ENCODE measurements at regions not wholly inside any gene's neighbourhood (a gene's known extent, or its start where the extent isn't known, plus 50 kb on each side); places are given as distances from the start of the nearest gene placed in this dataset.

- H3K9ac ChIP-seq (ENCODE audit: low read length): no peak overlapping the region
Measured at GRCh38 chrX:6678313-6678712, 143.4 kb upstream of the VCX3A start.

GRCh38 chrX:6674734-6675133 is 139.8 kb upstream of the VCX3A start:
- no peaks in the 10 kb centered on the region for H3K4me1 ChIP-seq (ENCODE audit: low read length)
- no peak overlapping the region for H3K4me3 ChIP-seq (ENCODE audit: low read length)
- no peak overlapping the region for H2AFZ ChIP-seq (ENCODE audit: low read depth, low read length)
- no peak for TF ChIP-seq EZH2phosphoT487 (IDR thresholded peaks at IDR 0.05; ENCODE audit: low read depth)
- no peak for TF ChIP-seq CTCF (IDR thresholded peaks at IDR 0.05; ENCODE audit: low read depth, low read length)
- H3K27me3 ChIP-seq (ENCODE audit: low read depth, low read length): no peaks in the 10 kb centered on the region
- no peak overlapping the region for H3K4me2 ChIP-seq (ENCODE audit: low read length)
- H3K9ac ChIP-seq (ENCODE audit: low read length): no peak overlapping the region
- no peaks in the 10 kb centered on the region for H4K20me1 ChIP-seq (ENCODE audit: insufficient read depth, low read length)
- no peaks in the 10 kb centered on the region for H3K36me3 ChIP-seq (replicated peaks; ENCODE audit: low read depth, low read length)
- no peaks in the 10 kb centered on the region for H3K9me3 ChIP-seq (ENCODE audit: insufficient read depth, low read length)
- H3K27ac ChIP-seq (ENCODE audit: low read length): no peak overlapping the region
- no peaks in the 10 kb centered on the region for H3K79me2 ChIP-seq (ENCODE audit: low read length)

More at GRCh38 chrX:6678313-6678712, 143.4 kb upstream of the VCX3A start:
- no peak overlapping the region for H2AFZ ChIP-seq (ENCODE audit: low read depth, low read length)
- no peak overlapping the region for H3K27ac ChIP-seq (ENCODE audit: low read length)
- H3K4me3 ChIP-seq (ENCODE audit: low read length): no peak overlapping the region
- no peaks in the 10 kb centered on the region for H3K4me1 ChIP-seq (ENCODE audit: low read length)
- no peaks in the 10 kb centered on the region for H4K20me1 ChIP-seq (ENCODE audit: insufficient read depth, low read length)
- H3K9me3 ChIP-seq (ENCODE audit: insufficient read depth, low read length): no peaks in the 10 kb centered on the region
- H3K4me2 ChIP-seq (ENCODE audit: low read length): no peak overlapping the region
- H3K27me3 ChIP-seq (ENCODE audit: low read depth, low read length): no peaks in the 10 kb centered on the region
- H3K36me3 ChIP-seq (replicated peaks; ENCODE audit: low read depth, low read length): no peaks in the 10 kb centered on the region
- no peaks in the 10 kb centered on the region for H3K79me2 ChIP-seq (ENCODE audit: low read length)
- TF ChIP-seq CTCF (IDR thresholded peaks at IDR 0.05; ENCODE audit: low read depth, low read length) (no peak), EZH2phosphoT487 (IDR thresholded peaks at IDR 0.05; ENCODE audit: low read depth) (no peak)

GRCh38 chrX:6667048-6667768 is 132.3 kb upstream of the VCX3A start:
- H3K9me3 ChIP-seq (ENCODE audit: insufficient read depth, low read length): no peaks in the 10 kb centered on the region
- H3K36me3 ChIP-seq (replicated peaks; ENCODE audit: low read depth, low read length): no peaks in the 10 kb centered on the region
- no peak overlapping the region for H3K27ac ChIP-seq (ENCODE audit: low read length)
- no peak overlapping the region for H2AFZ ChIP-seq (ENCODE audit: low read depth, low read length)
- H3K4me3 ChIP-seq (ENCODE audit: low read length): no peak overlapping the region
- no peaks in the 10 kb centered on the region for H3K79me2 ChIP-seq (ENCODE audit: low read length)
- H3K4me2 ChIP-seq (ENCODE audit: low read length): no peak overlapping the region
- no peak overlapping the region for H3K9ac ChIP-seq (ENCODE audit: low read length)
- H3K4me1 ChIP-seq (ENCODE audit: low read length): no peaks in the 10 kb centered on the region
- no peaks in the 10 kb centered on the region for H4K20me1 ChIP-seq (ENCODE audit: insufficient read depth, low read length)
- H3K27me3 ChIP-seq (ENCODE audit: low read depth, low read length): no peaks in the 10 kb centered on the region
- TF ChIP-seq EZH2phosphoT487 (IDR thresholded peaks at IDR 0.05; ENCODE audit: low read depth) (no peak), CTCF (IDR thresholded peaks at IDR 0.05; ENCODE audit: low read depth, low read length) (no peak)

GRCh38 chrX:6666624-6667023 is 131.7 kb upstream of the VCX3A start:
- no peaks in the 10 kb centered on the region for H3K36me3 ChIP-seq (replicated peaks; ENCODE audit: low read depth, low read length)
- no peaks in the 10 kb centered on the region for H3K9me3 ChIP-seq (ENCODE audit: insufficient read depth, low read length)
- no peak overlapping the region for H3K27ac ChIP-seq (ENCODE audit: low read length)
- H3K9ac ChIP-seq (ENCODE audit: low read length): no peak overlapping the region
- H3K27me3 ChIP-seq (ENCODE audit: low read depth, low read length): no peaks in the 10 kb centered on the region
- no peaks in the 10 kb centered on the region for H3K79me2 ChIP-seq (ENCODE audit: low read length)
- H4K20me1 ChIP-seq (ENCODE audit: insufficient read depth, low read length): no peaks in the 10 kb centered on the region
- H2AFZ ChIP-seq (ENCODE audit: low read depth, low read length): no peak overlapping the region
- H3K4me3 ChIP-seq (ENCODE audit: low read length): no peak overlapping the region
- no peaks in the 10 kb centered on the region for H3K4me1 ChIP-seq (ENCODE audit: low read length)
- H3K4me2 ChIP-seq (ENCODE audit: low read length): no peak overlapping the region
- TF ChIP-seq CTCF (IDR thresholded peaks at IDR 0.05; ENCODE audit: low read depth, low read length) (no peak), EZH2phosphoT487 (IDR thresholded peaks at IDR 0.05; ENCODE audit: low read depth) (no peak)
